H9 (cell line): ENCODE measurements at regions not wholly inside any gene's neighbourhood (a gene's known extent, or its start where the extent isn't known, plus 50 kb on each side); places are given as distances from the start of the nearest gene placed in this dataset.

Experiments
- DNase-seq: peaks from one replicate; pipeline ENCODE4 v3.0.0-alpha.2; 2017
- H2AFZ ChIP-seq: one replicate; pipeline ENCODE4 v1.6.1; 2013; ENCODE audit warnings: mild to moderate bottlenecking, low read length, control low read depth, moderate library complexity
- H2AK5ac ChIP-seq: 2 replicates; pipeline ENCODE4 v1.6.1; 2013; ENCODE audit warnings: low read length, control low read depth, mixed read lengths; ENCODE audit not compliant: insufficient read length
- H2BK120ac ChIP-seq: one replicate; pipeline ENCODE4 v1.6.1; 2013; ENCODE audit warnings: low read depth, mild to moderate bottlenecking, low read length, control low read depth, inconsistent platforms; ENCODE audit not compliant: poor library complexity, severe bottlenecking
- H2BK12ac ChIP-seq: 2 replicates; pipeline ENCODE4 v1.6.1; 2013; ENCODE audit warnings: low read length, control low read depth, mixed read lengths, low read depth; ENCODE audit not compliant: insufficient read length
- H2BK15ac ChIP-seq: 2 replicates; pipeline ENCODE4 v1.6.1; 2013; ENCODE audit warnings: low read depth, low read length, control low read depth
- H2BK20ac ChIP-seq: one replicate; pipeline ENCODE4 v1.6.1; 2013; ENCODE audit warnings: low read depth, mild to moderate bottlenecking, low read length, control low read depth, inconsistent platforms; ENCODE audit not compliant: poor library complexity, severe bottlenecking
- H2BK5ac ChIP-seq: 2 replicates; pipeline ENCODE4 v1.6.1; 2013; ENCODE audit warnings: low read length, control low read depth, mixed read lengths; ENCODE audit not compliant: insufficient read length
- H3K14ac ChIP-seq: 2 replicates; pipeline ENCODE4 v1.6.1; 2013; ENCODE audit warnings: low read length, control low read depth; ENCODE audit not compliant: insufficient read depth
- H3K18ac ChIP-seq: 2 replicates; pipeline ENCODE4 v1.6.1; 2013; ENCODE audit warnings: low read depth, mild to moderate bottlenecking, mixed read lengths, low read length, control low read depth; ENCODE audit not compliant: insufficient read length
- H3K23ac ChIP-seq: 2 replicates; pipeline ENCODE4 v1.6.1; 2013; ENCODE audit warnings: low read length, control low read depth, mixed read lengths, low read depth; ENCODE audit not compliant: insufficient read length
- H3K23me2 ChIP-seq: 2 replicates; pipeline ENCODE4 v1.6.1; 2013; ENCODE audit warnings: low read depth, mild to moderate bottlenecking, mixed read lengths, low read length, control low read depth; ENCODE audit not compliant: insufficient read length, poor library complexity, severe bottlenecking
- H3K27ac ChIP-seq: 2 replicates; pipeline ENCODE4 v1.5.1; 2013; ENCODE audit warnings: low read length, control low read depth, mixed read lengths, low read depth; ENCODE audit not compliant: insufficient read length
- H3K27me3 ChIP-seq: 2 replicates; pipeline ENCODE4 v1.6.1; 2013; ENCODE audit warnings: low read length, control low read depth, inconsistent platforms; ENCODE audit not compliant: insufficient read depth
- H3K4ac ChIP-seq: 2 replicates; pipeline ENCODE4 v1.6.1; 2013; ENCODE audit warnings: low read depth, mild to moderate bottlenecking, control low read depth, inconsistent platforms, low read length, moderate library complexity
- H3K4me1 ChIP-seq: 2 replicates; pipeline ENCODE4 v1.6.1; 2013; ENCODE audit warnings: low read length, control low read depth, inconsistent platforms; ENCODE audit not compliant: insufficient read depth
- H3K4me2 ChIP-seq: 2 replicates; pipeline ENCODE4 v1.6.1; 2013; ENCODE audit warnings: low read length, control low read depth, mixed read lengths; ENCODE audit not compliant: insufficient read length, insufficient read depth
- H3K56ac ChIP-seq: 2 replicates; pipeline ENCODE4 v1.6.1; 2013; ENCODE audit warnings: low read depth, mild to moderate bottlenecking, mixed read lengths, low read length, control low read depth; ENCODE audit not compliant: insufficient read length
- H3K79me1 ChIP-seq: 2 replicates; pipeline ENCODE4 v1.6.1; 2013; ENCODE audit warnings: low read depth, mild to moderate bottlenecking, moderate library complexity, low read length, control low read depth, inconsistent platforms; ENCODE audit not compliant: insufficient read depth, poor library complexity, severe bottlenecking
- H3K79me2 ChIP-seq: 2 replicates; pipeline ENCODE4 v1.6.1; 2013; ENCODE audit warnings: low read length, control low read depth, inconsistent platforms; ENCODE audit not compliant: insufficient read depth
- H3K9ac ChIP-seq: 2 replicates; pipeline ENCODE4 v1.6.1; 2013; ENCODE audit warnings: low read length, control low read depth, mixed read lengths; ENCODE audit not compliant: insufficient read length; ENCODE audit errors: extremely low read depth
- H3K9me3 ChIP-seq: one replicate; pipeline ENCODE4 v1.6.1; 2013; ENCODE audit warnings: low read depth, low read length, inconsistent platforms; ENCODE audit not compliant: control insufficient read depth
- H3T11ph ChIP-seq: one replicate; pipeline ENCODE4 v1.6.1; 2013; ENCODE audit warnings: mild to moderate bottlenecking, low read length, control low read depth, inconsistent platforms
- H4K20me1 ChIP-seq: one replicate; pipeline ENCODE4 v1.6.1; 2013; ENCODE audit not compliant: control insufficient read depth, insufficient read length, insufficient read depth
- H4K5ac ChIP-seq: 2 replicates; pipeline ENCODE4 v1.6.1; 2013; ENCODE audit warnings: low read depth, mild to moderate bottlenecking, mixed read lengths, low read length, control low read depth; ENCODE audit not compliant: insufficient read length
- H4K8ac ChIP-seq: replicated peaks from 2 replicates; pipeline ENCODE4 v1.6.1; 2013; ENCODE audit warnings: low read length, control low read depth, mixed read lengths, low read depth; ENCODE audit not compliant: insufficient read length
- H4K91ac ChIP-seq: 2 replicates; pipeline ENCODE4 v1.6.1; 2013; ENCODE audit warnings: low read depth, mild to moderate bottlenecking, moderate library complexity, mixed read lengths, low read length, control low read depth; ENCODE audit not compliant: insufficient read length
- H3K27ac Mint-ChIP-seq, 3 experiments: 2 replicates in 2 of 3; 3 replicates in 1 of 3; pipeline ENCODE4 v1.8.0; 2020 to 2021; ENCODE audit warnings: mixed read lengths in 3 of 3, mild to moderate bottlenecking in 1 of 3, moderate library complexity in 1 of 3
- H3K27me3 Mint-ChIP-seq: 2 replicates; pipeline ENCODE4 v1.8.0; 2021; ENCODE audit warnings: low read depth, mild to moderate bottlenecking, moderate library complexity, mixed read lengths
- H3K36me3 Mint-ChIP-seq, 3 experiments: 2 replicates in 2 of 3; 3 replicates in 1 of 3; pipeline ENCODE4 v1.8.0; 2020 to 2021; ENCODE audit warnings: low read depth in 3 of 3, mixed read lengths in 3 of 3; ENCODE audit not compliant: insufficient read depth in 1 of 3
- H3K4me1 Mint-ChIP-seq, 2 experiments: 2 replicates each; pipeline ENCODE4 v1.8.0; 2020; ENCODE audit warnings: mixed read lengths in 2 of 2
- H3K4me3 Mint-ChIP-seq, 2 experiments: 2 replicates in 1 of 2; 3 replicates in 1 of 2; pipeline ENCODE4 v1.8.0; 2020 to 2021; ENCODE audit warnings: mild to moderate bottlenecking in 2 of 2, mixed read lengths in 2 of 2, moderate library complexity in 1 of 2
- H3K9me3 Mint-ChIP-seq, 2 experiments: 2 replicates in 1 of 2; 3 replicates in 1 of 2; pipeline ENCODE4 v1.8.0; 2020; ENCODE audit warnings: mild to moderate bottlenecking in 2 of 2, mixed read lengths in 2 of 2, moderate library complexity in 1 of 2
- CTCF ChIP-seq: fragments of 200-600 bp; sonication (generic); conservative IDR thresholded peaks from 3 replicates; pipeline ENCODE4 v1.8.0; 2021; ENCODE audit warnings: antibody characterized with exemption, mild to moderate bottlenecking
- WGBS: extraction: QIAGEN DNeasy Blood & Tissue Kit; methylation state at CpG from one replicate; pipeline ENCODE4 v1.1.7; 2013; ENCODE audit warnings: missing lambda C conversion rate, low lambda C conversion rate, mixed read lengths; ENCODE audit not compliant: insufficient read length; ENCODE audit errors: extremely low coverage; 5-methylcytosine and 5-hydroxymethylcytosine counted together

GRCh38 chr22:49522582-49523373 lies 304.9 kb downstream of the BRD1 start:
- H2AK5ac ChIP-seq: no peak overlapping the region
- no peak overlapping the region for H3K4ac ChIP-seq
- no peaks in the 10 kb centered on the region for H3K79me2 ChIP-seq
- H4K8ac ChIP-seq: no peak overlapping the region
- no peak for DNase-seq
- no peak overlapping the region for H3K27ac ChIP-seq
- no peak overlapping the region for H4K91ac ChIP-seq
- H3K27me3 ChIP-seq: no peaks in the 10 kb centered on the region
- Mint-ChIP-seq H3K36me3 (no peaks in the 10 kb centered on the region), H3K27ac (peak overlapping the region in 1 of 3 experiments; percentile 10; a peak in 1 of 7 replicates), H3K4me3 (no peak overlapping the region), H3K9me3 (peaks cover 8 to 10% of the 10 kb centered on the region in 2 experiments; a peak in 4 of 5 replicates), H3K4me1 (peaks cover 26 to 36% of the 10 kb centered on the region in 2 experiments), H3K27me3 (peaks cover 2% of the 10 kb centered on the region)
- no peak overlapping the region for H2BK5ac ChIP-seq
- H3K79me1 ChIP-seq: no peaks in the 10 kb centered on the region
- no peaks in the 10 kb centered on the region for H3K9me3 ChIP-seq
- H3K18ac ChIP-seq: no peak overlapping the region
- peaks cover 3% of the 10 kb centered on the region; the same call in 1 of the 2 replicates for H3K4me1 ChIP-seq
- peak overlapping the region; percentile 9; the same call in 1 of the 2 replicates for H3K14ac ChIP-seq
- H2BK12ac ChIP-seq: no peak overlapping the region
- no peak overlapping the region for H2BK120ac ChIP-seq
- no CpG with 5 or more reads among the region's 10 CpGs for WGBS
- H2BK20ac ChIP-seq: no peak overlapping the region
- H3K4me2 ChIP-seq: no peak overlapping the region
- no peak overlapping the region for H2BK15ac ChIP-seq
- no peak for TF ChIP-seq CTCF
- H3T11ph ChIP-seq: no peak overlapping the region
- no peaks in the 10 kb centered on the region for H3K23me2 ChIP-seq
- H4K5ac ChIP-seq: no peak overlapping the region
- no peak overlapping the region for H3K56ac ChIP-seq
- no peak overlapping the region for H3K23ac ChIP-seq
- no peak overlapping the region for H2AFZ ChIP-seq
- no peaks in the 10 kb centered on the region for H4K20me1 ChIP-seq
- no peak overlapping the region for H3K9ac ChIP-seq
